NCI-H2171 (cell line): ENCODE measurements at regions not wholly inside any gene's neighbourhood (a gene's known extent, or its start where the extent isn't known, plus 50 kb on each side); places are given as distances from the start of the nearest gene placed in this dataset.
"Not testable (repeated sequence)": the region's sequence is repeated elsewhere in the genome, so short reads cannot be mapped to it uniquely, and the experiment has no call there.

ENCODE experiments used
- DNase-seq: peaks from one replicate; lab custom pipeline; 2025; lab: John Stamatoyannopoulos, UW

- DNase-seq, result no peak
Measured at GRCh38 chr5:10126900-10127299, 122.8 kb downstream of the ATPSCKMT start.

GRCh38 chr5:10125116-10125515, 124.6 kb downstream of the ATPSCKMT start:
- DNase-seq, result no peak

GRCh38 chr5:10124287-10124686, 125.4 kb downstream of the ATPSCKMT start:
- no peak for DNase-seq

- DNase-seq, result no peak
Measured at GRCh38 chr5:10123254-10123989, 126.3 kb downstream of the ATPSCKMT start.

- no peak for DNase-seq
Measured at GRCh38 chr5:10122076-10122726, 127.5 kb downstream of the ATPSCKMT start.

- no peak for DNase-seq
Measured at GRCh38 chr5:10120934-10121333, 128.8 kb downstream of the ATPSCKMT start.

- DNase-seq, result no peak
Measured at GRCh38 chr5:10118150-10118549, 131.5 kb downstream of the ATPSCKMT start.

- DNase-seq, result no peak
Measured at GRCh38 chr5:10116594-10116993, 133.1 kb downstream of the ATPSCKMT start.

GRCh38 chr5:10115669-10116068, 134.0 kb downstream of the ATPSCKMT start:
- DNase-seq, result no peak

GRCh38 chr5:10111571-10111970, 138.1 kb downstream of the ATPSCKMT start:
- DNase-seq, result peak; percentile 15

GRCh38 chr5:10110228-10110627, 139.5 kb downstream of the ATPSCKMT start:
- DNase-seq, result no peak

- DNase-seq, result no peak
Measured at GRCh38 chr5:10109299-10109698, 140.4 kb downstream of the ATPSCKMT start.

- DNase-seq, result no peak
Measured at GRCh38 chr5:10106806-10107205, 142.9 kb downstream of the ATPSCKMT start.

- DNase-seq, result no peak
Measured at GRCh38 chr5:10106285-10106684, 143.4 kb downstream of the ATPSCKMT start.

GRCh38 chr5:10102706-10103497, 146.8 kb downstream of the ATPSCKMT start:
- DNase-seq, result no peak

- not testable (repeated sequence) for DNase-seq
Measured at GRCh38 chr5:10102235-10102634, 147.5 kb downstream of the ATPSCKMT start.

GRCh38 chr5:10099548-10099947, 150.1 kb downstream of the ATPSCKMT start:
- no peak for DNase-seq

GRCh38 chr5:10091701-10092100, 158.0 kb downstream of the ATPSCKMT start:
- DNase-seq, result no peak

GRCh38 chr5:10090074-10090473, 159.6 kb downstream of the ATPSCKMT start:
- DNase-seq, result no peak

GRCh38 chr5:10085185-10085584, 164.5 kb downstream of the ATPSCKMT start:
- no peak for DNase-seq

GRCh38 chr5:10081584-10081983, 168.1 kb downstream of the ATPSCKMT start:
- no peak for DNase-seq

- DNase-seq, result no peak
Measured at GRCh38 chr5:10077791-10078545, 171.7 kb downstream of the ATPSCKMT start.
